ENCODE measurements at regions not wholly inside any gene's neighbourhood (a gene's known extent, or its start where the extent isn't known, plus 50 kb on each side); places are given as distances from the start of the nearest gene placed in this dataset.

- DNase-seq (ENCODE audit: extremely low read depth in 1 of 11, low read depth in 9 of 11, low spot score in 4 of 11), result no peak
Observed at GRCh38 chr6:28750926-28751458, 172.8 kb downstream of the TRIM27 start.

GRCh38 chr6:28751514-28751913 is 172.3 kb downstream of the TRIM27 start:
- no peak for DNase-seq (ENCODE audit: extremely low read depth in 1 of 11, low read depth in 9 of 11, low spot score in 4 of 11)

DNA sequence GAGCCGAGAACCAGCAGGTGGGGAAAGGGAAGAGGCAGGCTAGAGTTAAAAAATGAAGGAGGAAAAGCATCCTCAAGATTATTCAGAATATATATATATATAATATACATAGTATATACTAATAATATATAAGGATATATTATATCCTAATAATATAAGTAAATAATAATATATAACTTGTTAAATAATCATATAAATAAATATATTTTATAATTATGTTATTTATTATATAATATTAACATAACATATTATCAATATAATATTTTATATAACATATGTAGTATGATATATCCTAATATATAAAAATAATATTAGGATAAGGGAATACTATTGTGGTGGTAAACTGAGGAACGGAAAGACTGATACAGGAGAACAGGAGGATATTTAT is 171.8 kb downstream of the TRIM27 start:
- DNase-seq (ENCODE audit: extremely low read depth in 1 of 11, low read depth in 9 of 11, low spot score in 4 of 11), result no peak

- DNase-seq (ENCODE audit: extremely low read depth in 1 of 11, low read depth in 9 of 11, low spot score in 4 of 11), result no peak
Observed at GRCh38 chr6:28757429-28758045, 166.2 kb downstream of the TRIM27 start.

DNA sequence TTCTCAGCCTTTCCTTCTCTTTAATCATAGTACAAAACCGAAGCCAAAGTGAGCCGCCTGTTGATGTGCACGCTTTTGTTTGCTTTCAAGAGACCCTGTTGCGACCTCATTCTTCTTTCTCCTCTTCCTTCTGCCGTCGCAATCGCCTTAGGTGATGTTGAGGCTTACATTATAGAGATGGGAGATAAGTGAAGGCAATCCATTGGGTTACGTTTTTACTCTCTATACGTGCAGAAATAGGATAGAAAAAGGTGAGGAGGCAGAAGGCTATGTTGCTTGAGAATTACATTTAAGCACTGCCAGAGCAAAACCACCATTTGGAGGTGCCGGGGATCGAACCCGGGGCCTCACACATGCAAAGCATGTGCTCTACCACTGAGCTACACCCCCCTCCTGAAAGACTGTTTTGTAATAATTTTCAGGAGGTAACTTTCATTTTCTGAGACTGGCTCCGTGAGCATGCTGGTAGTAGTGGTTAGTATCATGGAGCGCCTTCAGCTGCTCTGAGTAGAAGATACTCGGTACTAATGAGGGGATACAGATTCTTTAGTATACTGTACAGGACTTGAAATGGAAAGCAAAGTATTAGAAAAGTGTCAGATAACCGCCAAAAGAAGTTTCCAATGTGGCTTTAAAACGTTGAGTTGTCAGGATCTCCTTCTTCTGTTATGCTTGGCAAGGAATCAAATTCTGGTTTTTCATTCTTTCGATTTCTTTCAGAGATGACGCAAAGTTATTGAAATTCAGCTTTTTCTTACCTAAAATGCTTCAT is 165.6 kb downstream of the TRIM27 start:
- no peak for DNase-seq (ENCODE audit: extremely low read depth in 1 of 11, low read depth in 9 of 11, low spot score in 4 of 11)

GRCh38 chr6:28758818-28759235 is 165.0 kb downstream of the TRIM27 start:
- no peak for DNase-seq (ENCODE audit: extremely low read depth in 1 of 11, low read depth in 9 of 11, low spot score in 4 of 11)

GRCh38 chr6:28764014-28764723 is 159.6 kb downstream of the TRIM27 start:
- no peak for DNase-seq (ENCODE audit: extremely low read depth in 1 of 11, low read depth in 9 of 11, low spot score in 4 of 11)

DNA sequence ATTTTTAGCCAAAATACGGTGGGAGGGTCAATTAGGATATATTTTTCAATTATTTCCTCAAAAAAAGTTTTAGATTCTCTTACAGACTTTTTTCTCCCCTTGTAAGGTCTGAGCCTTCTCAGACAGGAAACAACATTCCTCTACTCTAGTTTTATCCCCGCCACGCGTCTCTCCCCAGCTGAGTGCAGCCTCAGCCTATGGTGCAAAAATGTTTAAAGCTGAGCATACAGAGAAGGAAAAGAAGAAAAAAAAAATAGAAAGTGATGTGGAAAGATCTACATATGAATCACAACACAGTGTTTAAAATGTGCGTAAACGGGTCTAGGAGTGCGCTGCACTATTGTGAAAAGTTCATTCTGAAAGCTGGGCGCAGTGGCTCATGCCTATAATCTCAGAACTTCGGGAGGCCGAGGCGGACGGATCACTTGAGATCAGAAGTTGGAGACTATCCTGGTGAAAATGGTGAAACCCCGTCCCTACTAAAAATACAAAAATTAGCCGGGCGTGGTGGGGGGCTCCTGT is 159.0 kb downstream of the TRIM27 start:
- no peak for DNase-seq (ENCODE audit: extremely low read depth in 1 of 11, low read depth in 9 of 11, low spot score in 4 of 11)

GRCh38 chr6:28765978-28766351 is 157.8 kb downstream of the TRIM27 start:
- no peak for DNase-seq (ENCODE audit: extremely low read depth in 1 of 11, low read depth in 9 of 11, low spot score in 4 of 11)

GRCh38 chr6:28766426-28766825 is 157.4 kb downstream of the TRIM27 start:
- no peak for DNase-seq (ENCODE audit: extremely low read depth in 1 of 11, low read depth in 9 of 11, low spot score in 4 of 11)

DNA sequence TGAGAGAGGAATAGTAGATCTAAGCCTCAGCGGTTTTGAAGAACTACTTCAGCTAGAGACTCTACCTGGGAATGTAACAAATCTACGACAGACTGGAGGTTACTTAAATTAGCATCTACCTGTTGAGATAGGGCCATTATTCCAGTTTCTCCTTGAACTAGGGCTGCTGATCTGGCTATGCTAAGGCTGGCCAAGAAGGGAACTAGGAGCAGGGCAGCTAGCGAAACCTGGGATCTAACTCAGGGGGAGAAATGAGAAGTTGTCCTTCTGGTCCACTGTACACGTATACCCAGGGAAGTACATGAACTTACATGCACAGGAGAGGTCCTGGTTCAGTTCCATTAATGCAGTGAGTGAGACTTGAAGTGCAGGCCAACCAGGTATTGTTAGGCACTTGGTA is 156.7 kb downstream of the TRIM27 start:
- no peak for DNase-seq (ENCODE audit: extremely low read depth in 1 of 11, low read depth in 9 of 11, low spot score in 4 of 11)

- DNase-seq (ENCODE audit: extremely low read depth in 1 of 11, low read depth in 9 of 11, low spot score in 4 of 11), result no peak
Observed at GRCh38 chr6:28767691-28768090, 156.1 kb downstream of the TRIM27 start.

- DNase-seq (ENCODE audit: extremely low read depth in 1 of 11, low read depth in 9 of 11, low spot score in 4 of 11), result no peak
Observed at GRCh38 chr6:28768187-28768913, 155.4 kb downstream of the TRIM27 start.

- no peak for DNase-seq (ENCODE audit: extremely low read depth in 1 of 11, low read depth in 9 of 11, low spot score in 4 of 11)
Observed at GRCh38 chr6:28769626-28770402, 154.0 kb downstream of the TRIM27 start.

GRCh38 chr6:28770732-28771131 is 153.1 kb downstream of the TRIM27 start:
- DNase-seq (ENCODE audit: extremely low read depth in 1 of 11, low read depth in 9 of 11, low spot score in 4 of 11), result no peak

DNA sequence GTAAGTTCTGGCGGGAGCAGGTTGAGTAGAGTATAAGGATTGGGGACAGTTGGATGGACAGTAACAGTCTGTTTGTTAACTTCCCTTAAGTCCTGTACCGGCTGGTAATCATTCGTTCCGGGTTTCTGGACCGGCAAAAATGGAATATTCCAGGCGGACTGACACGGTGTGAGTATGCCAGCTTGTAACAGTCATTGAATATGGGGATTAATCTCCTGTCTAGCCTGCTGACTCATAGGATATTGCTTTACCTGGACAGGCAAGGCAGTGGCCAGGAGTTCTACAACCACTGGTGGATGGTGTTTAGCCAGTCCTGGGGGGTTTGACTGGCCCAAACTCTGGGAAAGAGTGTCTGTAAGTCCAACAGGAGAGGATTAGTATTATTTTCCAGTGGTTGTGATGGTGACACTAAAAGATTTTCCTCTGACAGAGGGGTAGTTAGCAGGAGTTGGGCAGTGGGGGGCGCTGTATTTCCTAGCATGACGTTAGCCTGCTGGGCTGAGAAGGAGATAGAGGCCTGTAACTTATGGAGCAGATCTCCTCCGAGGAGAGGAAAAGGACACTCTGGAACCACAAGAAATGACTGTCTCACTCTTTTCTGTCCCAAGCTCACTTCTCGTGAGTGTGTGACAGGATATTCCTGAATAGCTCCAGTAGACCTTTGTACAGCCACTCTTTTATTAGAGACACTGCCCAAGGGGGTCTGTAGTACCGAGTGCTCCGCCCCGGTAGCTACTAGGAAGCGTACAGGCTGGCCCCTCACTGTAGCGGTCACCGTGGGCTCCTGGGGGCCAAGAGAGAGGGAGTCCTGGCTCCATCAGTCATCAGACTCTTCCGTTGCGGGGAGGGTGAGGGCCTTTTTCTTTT is 152.2 kb downstream of the TRIM27 start:
- DNase-seq (ENCODE audit: extremely low read depth in 1 of 11, low read depth in 9 of 11, low spot score in 4 of 11), result no peak

- no peak for DNase-seq (ENCODE audit: extremely low read depth in 1 of 11, low read depth in 9 of 11, low spot score in 4 of 11)
Observed at GRCh38 chr6:28772480-28773381, 151.1 kb downstream of the TRIM27 start.
